GM12878 (cell line): ENCODE measurements at regions not wholly inside any gene's neighbourhood (a gene's known extent, or its start where the extent isn't known, plus 50 kb on each side); places are given as distances from the start of the nearest gene placed in this dataset.

ENCODE experiments used
- ATAC-seq: fragments of 200-7000 bp; cut with Tn5 transposase; 3 replicates; pipeline ENCODE4 v1.9.1; 2020; ENCODE audit warnings: mild to moderate bottlenecking, moderate library complexity
- BruUV-seq: library from RNA; stranded (reverse); fragments of 400-500 nt; replicated peaks from 2 replicates; lab custom pipeline; 2021; lab: Mats Ljungman, UMichigan
- CTCF ChIA-PET: fragments of 300-600 bp; sonication (Branson Sonifier 250); formaldehyde crosslinking; extraction: SDS; loops from one replicate; lab custom pipeline; 2021; ENCODE audit warnings: inconsistent platforms; lab: Yijun Ruan, JAX
- POLR2A ChIA-PET: fragments of 350-600 bp; formaldehyde crosslinking; extraction: SDS; loops from one replicate; lab custom pipeline; 2021; ENCODE audit warnings: inconsistent platforms; lab: Charles Lee
- RAD21 ChIA-PET: fragments of 300-600 bp; sonication (Branson Sonifier 250); formaldehyde crosslinking; loops from one replicate; lab custom pipeline; 2023; ENCODE audit warnings: antibody characterized with exemption; ENCODE audit not compliant: unreplicated experiment; lab: Charles Lee
- SMC1A ChIA-PET: fragments of 300-600 bp; sonication (Branson Sonifier 250); formaldehyde crosslinking; loops from one replicate; lab custom pipeline; 2023; ENCODE audit not compliant: unreplicated experiment, uncharacterized antibody; lab: Charles Lee
- DNase-seq: peaks from one replicate; pipeline ENCODE4 v3.0.0-alpha.2; 2011; ENCODE audit warnings: low read depth, low spot score
- FAIRE-seq: peaks from 3 replicates; lab custom pipeline; 2011; peaks lifted over from hg19 to GRCh38; lab: Jason Lieb, UNC
- H2AFZ ChIP-seq: 2 replicates; pipeline ENCODE4 v1.6.0; 2011; ENCODE audit warnings: low read depth, low read length, control low read depth; ENCODE audit not compliant: control insufficient read depth
- H3K27ac ChIP-seq: 2 replicates; pipeline ENCODE4 v1.5.1; 2011; ENCODE audit warnings: control low read depth; ENCODE audit not compliant: control insufficient read depth, insufficient read depth
- H3K27me3 ChIP-seq, 2 experiments: replicated peaks in 1 of 2; 2 replicates each; pipeline versions ENCODE4 v1.6.0 to v1.6.1; 2011; ENCODE audit warnings: low read length in 1 of 2; ENCODE audit not compliant: control insufficient read depth in 2 of 2, insufficient read depth in 2 of 2
- H3K36me3 ChIP-seq, 2 experiments: 2 replicates each; pipeline ENCODE4 v1.5.1; 2011; ENCODE audit warnings: low read length in 1 of 2; ENCODE audit not compliant: control insufficient read depth in 2 of 2, insufficient read depth in 2 of 2
- H3K4me1 ChIP-seq: 2 replicates; pipeline ENCODE4 v1.6.1; 2011; ENCODE audit warnings: mild to moderate bottlenecking, low read length, moderate library complexity, mixed read lengths; ENCODE audit not compliant: control insufficient read depth, insufficient read depth
- H3K4me2 ChIP-seq: 2 replicates; pipeline ENCODE4 v1.6.0; 2011; ENCODE audit warnings: control low read depth; ENCODE audit not compliant: control insufficient read depth, insufficient read depth
- H3K4me3 ChIP-seq: fragments of 200-600 bp; sonication (generic); 2 replicates; pipeline ENCODE4 v1.5.1; 2016
- H3K79me2 ChIP-seq: 2 replicates; pipeline ENCODE4 v1.6.0; 2011; ENCODE audit warnings: low read length; ENCODE audit not compliant: control insufficient read depth, insufficient read depth
- H3K9ac ChIP-seq: 2 replicates; pipeline ENCODE4 v1.8.0; 2011; ENCODE audit warnings: low read length, control low read depth, mixed read lengths; ENCODE audit not compliant: control insufficient read depth, insufficient read depth
- H3K9me3 ChIP-seq: replicated peaks from 3 replicates; pipeline ENCODE4 v1.5.1; 2011; ENCODE audit warnings: mild to moderate bottlenecking, low read length; ENCODE audit not compliant: control insufficient read depth, insufficient read depth
- H4K20me1 ChIP-seq: 2 replicates; pipeline ENCODE4 v1.6.0; 2011; ENCODE audit not compliant: control insufficient read depth, insufficient read depth
- BACH1 ChIP-seq: fragments of 450-650 bp; IDR thresholded peaks from 2 replicates; pipeline ENCODE4 v1.6.1; 2017; ENCODE audit warnings: mild to moderate bottlenecking, borderline replicate concordance
- CREM ChIP-seq: IDR thresholded peaks from 2 replicates; pipeline ENCODE4 v1.6.1; 2014; ENCODE audit warnings: antibody characterized with exemption, low read depth
- CUX1 ChIP-seq: IDR thresholded peaks from 2 replicates; pipeline ENCODE4 v1.6.1; 2012; ENCODE audit warnings: improper control_type of control experiment, low read depth, low read length; ENCODE audit not compliant: insufficient replicate concordance
- EED ChIP-seq: sonication (generic); IDR thresholded peaks from 2 replicates; pipeline ENCODE4 v1.6.1; 2016; ENCODE audit warnings: antibody characterized with exemption, low read depth
- EZH2 ChIP-seq: IDR thresholded peaks from 2 replicates; pipeline ENCODE4 v1.6.1; 2012; ENCODE audit warnings: low read depth, mild to moderate bottlenecking, control low read depth, inconsistent platforms, low read length, borderline replicate concordance; ENCODE audit not compliant: control insufficient read depth
- LARP7 ChIP-seq: fragments of 450-650 bp; IDR thresholded peaks from 2 replicates; pipeline ENCODE4 v1.6.1; 2017; ENCODE audit warnings: mild to moderate bottlenecking
- MTA2 ChIP-seq: fragments of 450-650 bp; IDR thresholded peaks from 2 replicates; pipeline ENCODE4 v1.6.1; 2016; ENCODE audit warnings: low read depth, mild to moderate bottlenecking, moderate library complexity
- SRF ChIP-seq, 2 experiments: IDR thresholded peaks; 2 replicates each; pipeline ENCODE4 v1.6.1; 2011; ENCODE audit warnings: low read depth in 2 of 2, low read length in 2 of 2, mild to moderate bottlenecking in 1 of 2, moderate library complexity in 1 of 2
- STAT1 ChIP-seq: fragments of 450-650 bp; conservative IDR thresholded peaks from 2 replicates; pipeline ENCODE4 v1.6.1; 2014; ENCODE audit warnings: antibody characterized with exemption, mild to moderate bottlenecking
- ZSCAN29 ChIP-seq: fragments of 450-650 bp; IDR thresholded peaks from 2 replicates; pipeline ENCODE4 v1.6.1; 2017; ENCODE audit warnings: mild to moderate bottlenecking, moderate library complexity
- WGBS: methylation state at CpG from one replicate; pipeline ENCODE4 v1.1.6; 2016; ENCODE audit warnings: low lambda C conversion rate; ENCODE audit not compliant: insufficient replicate concordance, insufficient coverage; ENCODE audit errors: missing lambda C conversion rate; 5-methylcytosine and 5-hydroxymethylcytosine counted together
- in situ Hi-C: fragments of 300-500 bp; cut with MboI; formaldehyde crosslinking; loops from 9 replicates; pipeline ENCODE4 v1.14.3; 2018; ENCODE audit warnings: mixed read lengths
- intact Hi-C: fragments of 100-400 bp; cut with micrococcal nuclease; formaldehyde crosslinking; loops from one replicate; pipeline ENCODE4 v1.14.2; 2022; ENCODE audit not compliant: unreplicated experiment
- TF ChIP-seq, protein P1 (sequence below): fragments of 450-650 bp; IDR thresholded peaks from 2 replicates; pipeline ENCODE4 v1.6.1; 2017; ENCODE audit warnings: antibody characterized with exemption, mild to moderate bottlenecking, moderate library complexity

DNA sequence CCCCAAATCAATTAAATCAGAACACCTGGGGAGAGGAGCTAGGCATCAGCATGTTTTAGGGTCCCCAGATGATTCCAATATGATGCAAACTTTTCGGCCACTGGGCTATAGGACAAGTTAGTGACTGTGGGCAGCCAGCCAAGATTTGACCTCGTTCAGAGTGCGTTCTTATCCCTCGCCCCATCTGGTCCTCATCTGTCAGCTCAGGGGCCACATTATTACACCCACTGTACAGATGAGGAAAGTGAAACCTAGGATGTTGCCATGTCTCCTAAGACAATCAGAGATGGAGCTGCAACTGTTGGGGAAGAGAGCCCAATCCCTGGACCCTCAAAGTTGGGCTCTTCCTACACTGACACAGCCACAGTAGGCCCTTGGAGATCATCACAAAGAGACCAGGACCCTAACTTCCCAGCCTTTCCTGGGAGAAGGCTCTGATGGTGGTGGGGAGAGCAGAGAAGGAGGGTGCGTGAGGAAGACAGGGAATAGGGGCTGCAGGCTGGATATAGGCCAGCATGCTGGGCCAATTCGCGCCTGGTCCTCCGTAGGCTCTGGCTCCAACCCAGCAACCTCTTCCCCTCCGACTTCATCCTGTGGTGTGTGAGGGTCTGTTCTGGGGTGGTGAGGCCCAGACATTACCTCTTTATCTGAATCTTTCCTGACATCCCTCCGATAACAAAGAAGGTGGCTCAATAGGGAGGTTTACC lies 109.4 kb upstream of the ZMIZ1 start (continued):
- TF ChIP-seq EZH2: no peak
- no peak for TF ChIP-seq CUX1
- no peak for TF ChIP-seq BACH1

DNA sequence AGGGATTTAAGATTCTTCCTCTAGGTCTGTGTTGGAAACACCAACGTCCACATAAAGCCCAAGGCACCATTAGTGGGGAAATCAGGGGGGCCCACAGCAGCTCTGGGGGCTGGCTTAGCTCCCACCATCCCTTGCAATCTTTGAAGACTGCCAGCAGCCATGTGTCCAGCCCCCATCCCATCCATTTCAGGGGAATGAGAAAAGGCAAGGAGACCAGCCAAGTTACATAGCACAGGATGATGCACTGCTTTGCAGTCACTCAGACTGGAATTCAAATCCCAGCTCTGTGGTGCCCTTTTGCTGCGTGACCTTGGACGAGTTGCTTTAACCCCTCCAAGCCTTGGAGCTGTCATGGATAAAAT lies 108.9 kb upstream of the ZMIZ1 start:
- DNase-seq (no peak), FAIRE-seq (no peak), ATAC-seq (no peak)
- ChIA-PET CTCF (interaction anchor here (0.8 kb wide), 1 partner anchor 43 kb away, joined by 3 read pairs; no protein-coding TSS in a partner anchor), SMC1A (no interaction called here), POLR2A (no interaction called here), RAD21 (no interaction called here)
- Histone ChIP-seq H3K27ac (no peak overlapping the region), H3K27me3 (peaks cover 2 to 5% of the 10 kb centered on the region in 2 experiments; a peak in 2 of 4 replicates), H3K4me2 (no peak overlapping the region), H3K9me3 (no peaks in the 10 kb centered on the region), H3K4me3 (no peak overlapping the region), H4K20me1 (no peaks in the 10 kb centered on the region), H3K4me1 (no peaks in the 10 kb centered on the region), H3K9ac (no peak overlapping the region), H3K36me3 (no peaks in the 10 kb centered on the region), H2AFZ (no peak overlapping the region), H3K79me2 (no peaks in the 10 kb centered on the region)
- intact Hi-C loops: no loop called here
- TF ChIP-seq CREM: no peak
- no peak for TF ChIP-seq EED
- no peak for TF ChIP-seq STAT1
- TF ChIP-seq LARP7: no peak
- TF ChIP-seq, protein P1, sequence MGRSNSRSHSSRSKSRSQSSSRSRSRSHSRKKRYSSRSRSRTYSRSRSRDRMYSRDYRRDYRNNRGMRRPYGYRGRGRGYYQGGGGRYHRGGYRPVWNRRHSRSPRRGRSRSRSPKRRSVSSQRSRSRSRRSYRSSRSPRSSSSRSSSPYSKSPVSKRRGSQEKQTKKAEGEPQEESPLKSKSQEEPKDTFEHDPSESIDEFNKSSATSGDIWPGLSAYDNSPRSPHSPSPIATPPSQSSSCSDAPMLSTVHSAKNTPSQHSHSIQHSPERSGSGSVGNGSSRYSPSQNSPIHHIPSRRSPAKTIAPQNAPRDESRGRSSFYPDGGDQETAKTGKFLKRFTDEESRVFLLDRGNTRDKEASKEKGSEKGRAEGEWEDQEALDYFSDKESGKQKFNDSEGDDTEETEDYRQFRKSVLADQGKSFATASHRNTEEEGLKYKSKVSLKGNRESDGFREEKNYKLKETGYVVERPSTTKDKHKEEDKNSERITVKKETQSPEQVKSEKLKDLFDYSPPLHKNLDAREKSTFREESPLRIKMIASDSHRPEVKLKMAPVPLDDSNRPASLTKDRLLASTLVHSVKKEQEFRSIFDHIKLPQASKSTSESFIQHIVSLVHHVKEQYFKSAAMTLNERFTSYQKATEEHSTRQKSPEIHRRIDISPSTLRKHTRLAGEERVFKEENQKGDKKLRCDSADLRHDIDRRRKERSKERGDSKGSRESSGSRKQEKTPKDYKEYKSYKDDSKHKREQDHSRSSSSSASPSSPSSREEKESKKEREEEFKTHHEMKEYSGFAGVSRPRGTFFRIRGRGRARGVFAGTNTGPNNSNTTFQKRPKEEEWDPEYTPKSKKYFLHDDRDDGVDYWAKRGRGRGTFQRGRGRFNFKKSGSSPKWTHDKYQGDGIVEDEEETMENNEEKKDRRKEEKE: no peak
- TF ChIP-seq MTA2: no peak
- TF ChIP-seq SRF (IDR thresholded peaks at IDR 0.05; ENCODE audit: low read depth in 2 of 2, low read length in 2 of 2): no peak
- TF ChIP-seq ZSCAN29: no peak
- in situ Hi-C loops: no loop called here
- BruUV-seq: no TSS peak
- 9% methylated on average over 3 of the region's 3 CpGs for WGBS
